GM12875 (cell line): ENCODE measurements at regions not wholly inside any gene's neighbourhood (a gene's known extent, or its start where the extent isn't known, plus 50 kb on each side); places are given as distances from the start of the nearest gene placed in this dataset.

Experiments
- H3K4me3 ChIP-seq: one replicate; pipeline ENCODE4 v1.5.1; 2011; ENCODE audit warnings: low read depth, low read length, control low read depth
- TF ChIP-seq, protein P1 (sequence below): IDR thresholded peaks from 2 replicates; pipeline ENCODE4 v1.5.1; 2011; ENCODE audit warnings: low read depth, mild to moderate bottlenecking, control low read depth, inconsistent platforms, low read length, moderate library complexity, borderline replicate concordance; ENCODE audit not compliant: insufficient read depth

DNA sequence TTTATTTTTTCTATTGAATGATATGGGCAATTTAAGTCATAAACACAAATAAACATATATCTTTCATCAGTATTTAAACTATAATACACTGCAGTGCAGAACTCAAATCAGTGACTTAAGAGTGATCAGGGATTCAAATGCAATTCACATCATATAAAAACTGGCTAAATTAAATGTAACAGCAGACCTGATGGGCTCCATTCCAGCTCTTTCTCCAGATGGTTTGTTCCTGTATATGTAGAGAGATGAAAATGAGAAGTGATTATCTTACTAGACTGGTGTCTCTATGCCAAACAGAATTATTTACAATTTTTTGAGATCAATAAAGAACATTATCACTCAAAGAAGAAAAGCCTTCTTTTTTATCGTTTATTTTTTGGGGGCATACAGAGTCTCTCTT lies 568.8 kb upstream of the ADARB2 start:
- H3K4me3 ChIP-seq: no peak overlapping the region
- TF ChIP-seq, protein P1, sequence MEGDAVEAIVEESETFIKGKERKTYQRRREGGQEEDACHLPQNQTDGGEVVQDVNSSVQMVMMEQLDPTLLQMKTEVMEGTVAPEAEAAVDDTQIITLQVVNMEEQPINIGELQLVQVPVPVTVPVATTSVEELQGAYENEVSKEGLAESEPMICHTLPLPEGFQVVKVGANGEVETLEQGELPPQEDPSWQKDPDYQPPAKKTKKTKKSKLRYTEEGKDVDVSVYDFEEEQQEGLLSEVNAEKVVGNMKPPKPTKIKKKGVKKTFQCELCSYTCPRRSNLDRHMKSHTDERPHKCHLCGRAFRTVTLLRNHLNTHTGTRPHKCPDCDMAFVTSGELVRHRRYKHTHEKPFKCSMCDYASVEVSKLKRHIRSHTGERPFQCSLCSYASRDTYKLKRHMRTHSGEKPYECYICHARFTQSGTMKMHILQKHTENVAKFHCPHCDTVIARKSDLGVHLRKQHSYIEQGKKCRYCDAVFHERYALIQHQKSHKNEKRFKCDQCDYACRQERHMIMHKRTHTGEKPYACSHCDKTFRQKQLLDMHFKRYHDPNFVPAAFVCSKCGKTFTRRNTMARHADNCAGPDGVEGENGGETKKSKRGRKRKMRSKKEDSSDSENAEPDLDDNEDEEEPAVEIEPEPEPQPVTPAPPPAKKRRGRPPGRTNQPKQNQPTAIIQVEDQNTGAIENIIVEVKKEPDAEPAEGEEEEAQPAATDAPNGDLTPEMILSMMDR: no peak

DNA sequence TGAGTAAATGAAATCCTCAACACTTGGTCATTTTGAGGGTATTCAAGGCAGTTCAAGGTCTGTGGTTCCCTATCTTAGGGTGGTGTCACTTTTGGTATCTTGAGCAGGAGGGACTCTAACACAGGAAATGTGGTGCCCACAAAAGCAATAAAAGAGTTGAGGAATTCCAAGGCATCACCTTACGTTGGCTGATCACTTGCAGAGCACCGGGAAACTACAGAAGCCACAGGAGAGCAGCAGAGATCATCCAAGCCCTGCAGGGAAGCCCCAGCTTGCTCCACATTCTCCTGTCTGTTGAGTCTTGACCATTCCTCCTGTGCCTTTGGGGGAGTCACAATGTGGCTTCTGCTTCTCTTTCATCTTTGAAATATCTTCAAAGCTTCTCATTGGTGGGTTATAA lies 565.8 kb upstream of the ADARB2 start:
- H3K4me3 ChIP-seq: no peak overlapping the region
- TF ChIP-seq, protein P1: no peak

DNA sequence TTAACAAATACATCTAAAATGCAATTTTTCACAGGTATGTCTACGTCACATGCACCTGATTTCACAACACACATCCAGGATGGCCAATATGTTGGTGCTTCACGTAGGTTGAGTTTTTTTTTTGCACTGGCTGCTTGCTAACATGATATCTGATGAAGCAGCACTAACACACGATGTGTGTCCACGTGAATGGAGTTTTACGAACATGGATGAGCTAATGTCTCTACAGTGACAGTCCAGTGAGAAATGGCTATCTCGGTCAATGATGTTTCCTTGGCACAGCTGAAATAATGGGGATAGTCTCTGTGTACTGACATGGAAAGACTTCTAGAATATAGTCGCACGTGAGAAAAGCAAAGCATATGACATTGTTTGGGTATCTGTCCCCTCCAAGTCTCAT lies 563.9 kb upstream of the ADARB2 start:
- TF ChIP-seq, protein P1: no peak
- H3K4me3 ChIP-seq: no peak overlapping the region

DNA sequence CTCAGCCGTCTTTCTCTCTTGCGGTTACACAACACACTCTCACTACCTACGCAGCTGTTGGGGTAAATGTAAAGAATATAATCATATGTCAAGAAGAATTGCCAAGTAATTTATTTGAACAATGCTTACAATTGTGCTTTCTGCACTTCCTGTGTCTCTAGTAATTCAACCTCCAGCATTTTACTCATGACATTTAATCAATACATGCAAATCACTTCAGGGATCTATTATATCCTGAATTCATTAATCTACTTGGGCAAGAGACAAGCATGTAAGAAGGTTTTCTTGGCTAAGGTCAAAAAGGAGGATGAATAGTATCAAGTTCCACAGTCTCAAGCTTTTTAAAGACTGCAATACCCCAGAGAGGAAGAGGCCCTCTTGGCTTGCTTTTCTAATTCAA lies 562.9 kb upstream of the ADARB2 start:
- no peak overlapping the region for H3K4me3 ChIP-seq
- TF ChIP-seq, protein P1: no peak

DNA sequence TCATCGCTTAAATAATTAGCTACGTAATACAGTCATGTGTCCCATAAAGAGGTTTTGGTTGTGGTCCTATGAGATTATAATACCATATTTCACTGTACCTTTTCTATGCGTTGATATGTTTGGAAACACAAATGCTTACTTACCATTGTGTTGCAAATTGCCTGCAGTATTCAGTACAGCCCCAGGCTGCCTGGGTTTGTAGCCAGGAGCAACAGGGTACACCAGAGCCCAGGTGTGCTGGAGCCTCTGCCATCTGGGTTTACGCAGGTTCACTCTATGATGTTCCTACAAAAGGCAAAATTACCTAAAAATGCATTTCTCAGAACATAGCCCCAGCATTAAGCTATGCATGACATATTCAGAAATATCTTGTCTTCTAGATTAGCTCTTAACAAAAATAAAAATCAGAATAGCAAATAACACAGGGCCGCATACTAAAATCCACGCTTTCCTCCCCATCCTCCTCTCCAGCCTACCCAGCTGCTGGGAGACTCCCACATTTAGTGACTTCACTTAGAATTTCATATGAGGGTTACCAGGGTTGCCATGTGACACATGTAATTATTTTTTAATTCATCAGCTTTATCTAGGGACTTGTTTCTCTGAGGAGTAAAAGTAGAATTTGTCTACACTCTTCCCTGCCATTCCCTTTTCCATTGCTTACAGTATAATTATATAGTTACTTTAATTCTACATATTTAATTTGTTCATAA lies 559.0 kb upstream of the ADARB2 start:
- no peak overlapping the region for H3K4me3 ChIP-seq
- TF ChIP-seq, protein P1: no peak

DNA sequence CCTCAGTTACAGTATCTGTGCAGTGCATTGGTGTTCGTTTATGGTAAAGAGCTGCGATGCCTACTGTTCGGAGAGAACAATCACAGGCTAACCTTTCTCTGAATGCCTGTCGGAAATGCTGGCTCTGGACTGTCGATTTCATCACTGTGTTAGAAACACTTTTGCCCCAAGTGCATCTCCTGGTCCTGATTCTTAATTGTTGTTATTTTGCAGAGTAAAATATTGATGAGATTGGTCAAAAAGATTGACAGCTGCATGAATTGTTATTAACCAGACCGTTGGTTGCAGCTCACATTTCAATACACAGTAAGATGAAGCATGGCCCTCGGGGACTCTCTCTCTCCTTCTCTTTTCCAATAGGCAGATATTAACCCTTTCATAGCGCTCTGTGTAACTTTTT lies 557.4 kb upstream of the ADARB2 start:
- TF ChIP-seq, protein P1: no peak
- no peak overlapping the region for H3K4me3 ChIP-seq

DNA sequence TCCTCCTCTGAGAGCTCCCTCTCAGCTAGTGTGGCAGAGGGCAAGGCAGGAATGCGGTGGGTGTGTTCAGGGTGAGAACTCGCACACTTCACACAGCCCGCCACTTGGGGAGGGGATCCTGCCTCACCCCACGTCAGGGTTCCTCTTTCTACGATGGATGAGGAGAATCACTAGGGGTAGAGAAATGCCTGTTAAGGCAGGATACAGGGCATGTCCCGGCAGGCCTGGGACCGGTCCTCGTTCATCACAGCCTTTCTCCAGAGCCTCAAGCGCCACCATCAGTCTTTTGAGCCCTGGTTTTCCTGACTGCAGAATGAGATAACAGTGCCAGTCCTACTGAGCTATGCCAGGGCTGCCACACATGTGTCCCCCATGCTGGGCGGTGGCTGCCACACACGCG lies 546.7 kb upstream of the ADARB2 start:
- TF ChIP-seq, protein P1: no peak
- no peak overlapping the region for H3K4me3 ChIP-seq
